SK-N-MC (cell line): ENCODE measurements at regions not wholly inside any gene's neighbourhood (a gene's known extent, or its start where the extent isn't known, plus 50 kb on each side); places are given as distances from the start of the nearest gene placed in this dataset.

Source experiments
- DNase-seq: peaks from one replicate; pipeline ENCODE4 v3.0.0-alpha.2; 2011; ENCODE audit warnings: low read depth, low spot score
- H3K27ac ChIP-seq: fragments of 200-600 bp; sonication (generic); 2 replicates; pipeline ENCODE4 v1.5.1; 2016; ENCODE audit warnings: mixed run types
- H3K36me3 ChIP-seq: fragments of 200-600 bp; sonication (generic); 2 replicates; pipeline ENCODE4 v1.6.1; 2017; ENCODE audit warnings: antibody characterized with exemption, low read length, mixed read lengths; ENCODE audit not compliant: insufficient read depth
- H3K4me3 ChIP-seq: fragments of 200-600 bp; sonication (generic); 2 replicates; pipeline ENCODE4 v1.5.1; 2016
- H3K9ac ChIP-seq: fragments of 200-600 bp; sonication (generic); 2 replicates; pipeline ENCODE4 v1.8.0; 2017; ENCODE audit warnings: mixed run types, mixed read lengths; ENCODE audit not compliant: insufficient read length
- H3K9me3 ChIP-seq: fragments of 200-600 bp; sonication (generic); 2 replicates; pipeline ENCODE4 v1.6.1; 2017; ENCODE audit warnings: low read depth, mild to moderate bottlenecking, antibody characterized with exemption, low read length, moderate library complexity, mixed read lengths
- EZH2 ChIP-seq: fragments of 200-600 bp; sonication (generic); IDR thresholded peaks from one replicate; pipeline ENCODE4 v1.6.1; 2017; ENCODE audit warnings: antibody characterized with exemption
- FOXP2 ChIP-seq: optimal IDR thresholded peaks from 2 replicates; pipeline ENCODE3; 2011; ENCODE audit warnings: mild to moderate bottlenecking, moderate library complexity; ENCODE audit not compliant: insufficient read depth; ENCODE audit errors: extremely low read length, control extremely low read depth
- POLR2AphosphoS5 ChIP-seq: IDR thresholded peaks from 2 replicates; pipeline ENCODE4 v1.6.1; 2012; ENCODE audit warnings: mild to moderate bottlenecking, low read depth, low read length, borderline replicate concordance

DNA sequence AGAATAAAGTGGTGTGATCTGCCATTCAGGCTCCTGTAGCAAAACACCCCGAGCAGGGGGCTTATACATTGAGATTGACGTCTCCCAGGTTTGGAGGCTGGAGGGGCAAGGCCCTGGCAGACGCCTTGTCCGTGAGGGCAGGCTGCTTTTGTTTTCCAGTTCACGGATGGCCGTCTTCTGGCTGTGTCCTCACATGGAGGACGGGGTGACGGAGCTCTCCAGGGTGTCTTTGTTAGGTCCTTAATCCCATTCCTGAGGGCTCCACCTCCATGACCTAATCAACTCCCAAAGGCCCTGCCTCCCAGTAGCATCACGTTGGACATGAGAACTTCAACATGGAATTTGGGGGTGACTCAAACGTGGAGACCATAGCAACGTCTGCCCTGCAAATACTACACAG lies 147.7 kb downstream of the KIF26A start:
- no peak overlapping the region for H3K9ac ChIP-seq
- no peak for TF ChIP-seq POLR2AphosphoS5
- no peak for TF ChIP-seq EZH2
- no peak for TF ChIP-seq FOXP2
- H3K27ac ChIP-seq = no peak overlapping the region
- no peak for DNase-seq
- H3K36me3 ChIP-seq = no peaks in the 10 kb centered on the region
- H3K9me3 ChIP-seq = no peaks in the 10 kb centered on the region
- H3K4me3 ChIP-seq = no peak overlapping the region

DNA sequence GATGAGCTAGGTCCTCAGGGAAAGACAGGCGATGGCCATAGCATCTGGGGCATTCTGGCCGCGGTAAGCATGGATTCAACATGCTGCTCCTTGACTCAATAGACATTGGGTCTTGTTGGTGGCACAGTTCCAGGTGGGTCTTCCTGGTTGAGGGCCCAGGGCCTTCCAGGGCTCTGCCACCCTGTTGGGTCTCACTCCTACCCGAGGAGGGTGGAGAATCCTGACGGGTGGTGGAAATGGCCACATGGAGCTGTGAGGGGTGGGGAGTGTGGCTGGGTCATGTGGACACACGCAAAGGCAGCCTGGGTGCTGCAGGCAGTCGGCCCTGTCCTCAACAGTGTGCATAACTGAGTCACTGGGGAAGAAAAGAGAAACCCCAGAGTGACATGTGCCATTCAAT lies 148.1 kb downstream of the KIF26A start:
- no peak overlapping the region for H3K27ac ChIP-seq
- no peaks in the 10 kb centered on the region for H3K36me3 ChIP-seq
- H3K9ac ChIP-seq = no peak overlapping the region
- DNase-seq = no peak
- TF ChIP-seq FOXP2 (no peak), EZH2 (no peak), POLR2AphosphoS5 (no peak)
- no peaks in the 10 kb centered on the region for H3K9me3 ChIP-seq
- H3K4me3 ChIP-seq = no peak overlapping the region

DNA sequence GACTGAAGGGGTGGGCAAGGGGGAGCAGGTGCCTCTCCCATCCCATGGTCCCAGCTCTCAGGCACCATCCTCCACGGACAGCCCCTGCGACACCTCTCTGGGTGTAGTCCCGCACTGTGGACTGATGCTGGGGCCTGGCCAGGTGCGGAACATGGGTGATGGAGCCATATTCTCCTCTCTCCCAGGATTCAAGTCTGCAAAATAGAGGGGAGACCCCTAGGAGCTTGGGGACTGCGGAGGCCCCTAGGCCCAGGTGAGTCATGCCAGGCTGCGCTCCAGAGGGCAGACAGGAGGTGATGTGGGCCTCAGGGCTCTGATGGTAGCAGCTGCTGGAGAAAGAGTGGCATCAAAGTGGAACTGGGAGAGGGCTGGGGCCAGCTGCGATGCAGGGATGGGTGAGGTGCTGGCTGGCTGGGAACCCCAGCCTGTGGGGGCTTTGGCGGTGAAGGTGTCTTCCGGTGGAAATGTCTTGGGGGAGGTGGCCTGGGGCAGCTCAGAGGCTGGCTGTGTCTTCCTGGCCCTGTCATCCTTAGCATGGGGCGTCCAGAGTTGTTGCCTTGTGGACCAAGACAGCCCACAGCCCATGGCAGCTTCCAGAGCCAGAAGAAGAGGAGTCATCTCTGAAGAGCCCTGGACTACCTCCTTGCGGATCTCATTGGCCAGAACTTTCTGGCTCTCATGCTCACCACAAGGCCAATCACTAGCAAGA lies 149.1 kb downstream of the KIF26A start:
- no peak for DNase-seq
- Histone ChIP-seq H3K27ac (no peak overlapping the region), H3K9ac (no peak overlapping the region), H3K4me3 (no peak overlapping the region), H3K9me3 (no peaks in the 10 kb centered on the region), H3K36me3 (no peaks in the 10 kb centered on the region)
- TF ChIP-seq EZH2 = no peak
- TF ChIP-seq FOXP2 = no peak
- no peak for TF ChIP-seq POLR2AphosphoS5

DNA sequence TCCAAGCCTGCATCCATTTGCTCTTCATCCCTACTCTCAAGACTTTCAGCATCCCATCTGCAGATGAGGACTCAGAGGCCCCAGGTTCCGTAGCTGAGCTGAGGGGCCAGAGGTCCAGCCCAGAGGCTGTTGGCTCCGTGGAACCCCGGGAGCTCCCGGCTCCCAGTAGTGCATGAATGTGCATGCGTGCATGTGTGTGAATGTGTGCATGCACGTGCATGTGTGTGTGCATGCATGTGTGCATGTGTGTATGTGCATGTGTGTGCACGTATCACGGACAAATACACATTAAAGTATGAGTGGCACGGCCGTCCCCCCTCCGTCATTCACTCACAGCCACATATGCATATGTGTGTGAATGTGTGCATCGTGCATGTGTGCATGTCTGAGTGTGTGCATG lies 149.9 kb downstream of the KIF26A start:
- Histone ChIP-seq H3K9me3 (no peaks in the 10 kb centered on the region), H3K4me3 (no peak overlapping the region), H3K27ac (no peak overlapping the region), H3K9ac (no peak overlapping the region), H3K36me3 (no peaks in the 10 kb centered on the region)
- no peak for DNase-seq
- TF ChIP-seq EZH2 (no peak), POLR2AphosphoS5 (no peak), FOXP2 (no peak)

DNA sequence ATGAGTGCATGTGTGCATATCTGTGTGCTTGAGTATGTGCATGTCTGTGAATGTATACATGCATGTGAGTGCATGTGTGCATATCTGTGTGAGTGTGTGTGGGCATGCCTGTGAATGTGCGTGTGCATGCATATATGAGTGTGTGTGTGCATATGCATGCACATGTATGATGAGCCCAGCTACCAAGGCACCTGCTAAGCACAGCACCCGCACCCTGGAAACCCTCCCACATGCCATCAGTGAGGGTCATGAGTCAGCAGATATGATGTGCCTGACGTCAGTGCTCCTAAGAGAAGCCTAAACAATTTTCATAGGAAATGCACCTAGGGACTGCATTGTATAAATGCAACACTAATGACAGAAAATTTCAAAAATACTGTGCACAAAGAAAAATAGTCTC lies 151.1 kb downstream of the KIF26A start:
- Histone ChIP-seq H3K36me3 (no peaks in the 10 kb centered on the region), H3K9ac (no peak overlapping the region), H3K4me3 (no peak overlapping the region)

DNA sequence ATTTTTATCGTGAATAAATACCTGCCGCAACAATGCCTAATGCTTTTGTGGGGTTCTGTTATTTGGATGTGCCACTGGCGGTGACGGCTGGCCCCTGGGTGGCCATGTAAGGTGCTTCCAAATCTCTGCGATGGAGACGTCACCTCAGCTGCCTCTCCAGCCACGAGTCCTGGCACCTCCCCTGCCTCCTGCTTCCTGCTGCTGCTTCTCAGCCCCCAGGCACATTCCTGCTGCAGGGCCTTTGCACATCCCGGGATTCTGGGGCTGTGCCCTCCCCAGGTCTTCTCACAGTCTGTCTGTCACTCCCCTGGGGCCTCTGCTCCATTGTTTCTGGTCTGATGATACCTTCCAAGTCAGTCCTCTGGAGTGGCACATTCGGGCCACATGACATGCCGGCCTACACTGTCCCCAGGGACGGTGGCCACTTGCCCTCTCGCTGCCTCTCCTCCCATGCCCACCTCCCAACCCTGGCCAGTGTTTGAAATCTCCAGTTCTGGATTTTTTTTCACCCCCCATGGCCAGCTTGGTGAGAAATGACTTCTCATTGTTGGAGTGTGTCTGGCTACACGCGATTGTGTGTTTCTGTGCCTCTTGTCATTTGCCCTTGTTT lies 151.8 kb downstream of the KIF26A start:
- no peak overlapping the region for H3K9ac ChIP-seq
- no peak overlapping the region for H3K27ac ChIP-seq
- no peak for DNase-seq
- no peak overlapping the region for H3K4me3 ChIP-seq
- no peaks in the 10 kb centered on the region for H3K36me3 ChIP-seq
- no peak for TF ChIP-seq FOXP2
- H3K9me3 ChIP-seq = no peaks in the 10 kb centered on the region

More for the DNA sequence above, 151.1 kb downstream of the KIF26A start:
- Histone ChIP-seq H3K27ac (no peak overlapping the region), H3K9me3 (no peaks in the 10 kb centered on the region)
- no peak for TF ChIP-seq POLR2AphosphoS5
- DNase-seq = no peak

DNA sequence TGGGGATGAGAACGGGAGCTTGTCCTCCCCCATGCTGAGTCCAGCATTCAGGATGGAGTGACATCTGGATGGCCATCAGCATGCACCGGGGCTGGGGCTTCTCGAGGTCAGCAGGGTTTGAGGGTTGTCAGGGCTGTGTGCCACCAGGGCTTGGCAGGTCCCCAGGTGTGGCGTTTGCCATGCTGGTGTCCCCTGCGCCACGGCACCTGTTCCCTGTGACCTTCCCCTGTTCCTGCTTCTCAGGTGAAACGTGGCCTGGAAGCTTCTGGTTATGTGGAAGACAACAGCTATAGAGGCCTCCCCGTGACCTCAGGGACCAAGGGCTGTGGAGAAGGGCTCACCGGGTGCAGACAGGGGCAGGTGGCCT lies 152.4 kb downstream of the KIF26A start:
- TF ChIP-seq POLR2AphosphoS5 = no peak
- no peak for TF ChIP-seq EZH2
- DNase-seq = no peak
- no peak overlapping the region for H3K4me3 ChIP-seq
- no peak overlapping the region for H3K9ac ChIP-seq
- H3K9me3 ChIP-seq = no peaks in the 10 kb centered on the region
- H3K36me3 ChIP-seq = no peaks in the 10 kb centered on the region
- H3K27ac ChIP-seq = no peak overlapping the region

DNA sequence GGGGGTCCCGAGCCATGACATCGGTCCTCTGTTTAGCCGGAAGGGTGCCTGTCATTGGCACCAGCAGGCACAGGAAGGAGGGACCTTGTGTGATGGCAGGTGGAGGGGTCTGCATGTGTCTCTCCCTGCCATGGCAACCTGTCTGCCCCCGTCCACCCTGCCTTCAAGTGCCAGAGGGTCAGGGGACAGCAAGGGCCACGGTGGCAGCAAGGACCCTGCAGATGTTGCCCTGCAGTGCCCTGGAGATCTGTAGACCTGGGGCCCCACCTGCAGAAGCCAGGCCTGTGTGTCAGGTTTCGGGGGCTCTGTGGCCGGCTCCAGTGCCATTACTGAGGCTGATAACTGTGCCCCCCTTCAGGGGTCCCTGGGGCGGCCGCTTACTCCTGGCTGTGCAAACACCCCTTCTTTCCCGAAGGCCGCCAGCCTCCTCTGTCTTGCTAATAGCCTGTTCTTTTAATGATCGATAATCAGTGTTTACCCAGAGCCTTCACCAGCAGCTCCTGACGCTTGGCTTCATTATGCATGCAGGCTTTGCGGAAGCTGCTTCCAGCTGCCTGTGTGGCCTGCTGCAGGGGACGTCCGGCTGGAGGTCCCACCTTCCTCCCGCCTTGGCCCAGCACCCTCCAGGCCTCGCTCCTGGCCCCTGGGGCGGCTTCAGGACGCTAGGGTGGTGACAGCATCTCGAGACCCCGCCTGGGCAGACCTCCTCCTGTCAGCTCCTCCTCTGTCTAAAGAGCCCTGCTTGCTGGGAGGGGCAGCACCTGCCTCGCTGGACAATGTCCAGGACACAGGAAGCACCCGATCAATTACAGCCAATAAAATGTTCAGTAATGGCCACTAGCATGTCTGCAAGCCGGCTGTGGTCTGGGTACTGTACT lies 153.0 kb downstream of the KIF26A start:
- Histone ChIP-seq H3K9ac (no peak overlapping the region), H3K27ac (no peak overlapping the region), H3K9me3 (no peaks in the 10 kb centered on the region), H3K4me3 (no peak overlapping the region), H3K36me3 (no peaks in the 10 kb centered on the region)
- DNase-seq = no peak
- no peak for TF ChIP-seq FOXP2
- no peak for TF ChIP-seq POLR2AphosphoS5
- no peak for TF ChIP-seq EZH2
